SK-N-SH (cell line): ENCODE measurements at regions not wholly inside any gene's neighbourhood (a gene's known extent, or its start where the extent isn't known, plus 50 kb on each side); places are given as distances from the start of the nearest gene placed in this dataset.

Experiments used
- CTCF ChIA-PET: fragments of 300-600, 350-600 bp; formaldehyde crosslinking; extraction: SDS; loops from one replicate; lab custom pipeline; 2021; lab: Yijun Ruan, JAX
- POLR2A ChIA-PET: fragments of 350-600 bp; sonication (Branson Sonifier 250); formaldehyde crosslinking; extraction: SDS; loops from one replicate; lab custom pipeline; 2020; ENCODE audit warnings: antibody characterized with exemption, inconsistent platforms; lab: Yijun Ruan, JAX
- DNase-seq: peaks from one replicate; pipeline ENCODE4 v3.0.0; 2012
- H2AFZ ChIP-seq: fragments of 200-600 bp; sonication (generic); 2 replicates; pipeline ENCODE4 v1.8.1; 2016; ENCODE audit warnings: antibody characterized with exemption, mild to moderate bottlenecking, low read depth
- H3F3A ChIP-seq: fragments of 200-600 bp; sonication (generic); replicated peaks from 2 replicates; pipeline ENCODE3; 2016; ENCODE audit warnings: antibody characterized with exemption, mild to moderate bottlenecking; ENCODE audit not compliant: insufficient read depth
- H3K27ac ChIP-seq, 2 experiments: fragments of 200-500 bp in 1 of 2; fragments of 200-600 bp in 1 of 2; sonication (Bioruptor generic) in 1 of 2; sonication (generic), shearing (Covaris generic) in 1 of 2; 2 replicates each; pipeline versions ENCODE4 v1.5.1 to v1.6.1; 2014 to 2016; ENCODE audit warnings: low read depth in 2 of 2, inconsistent platforms in 1 of 2, low read length in 1 of 2, mild to moderate bottlenecking in 1 of 2, mixed read lengths in 1 of 2
- H3K27me3 ChIP-seq: fragments of 200-600 bp; sonication (generic), shearing (Covaris generic); 2 replicates; pipeline ENCODE4 v1.6.1; 2016; ENCODE audit warnings: mixed run types; ENCODE audit not compliant: insufficient read depth
- H3K36me3 ChIP-seq, 2 experiments: fragments of 200-500 bp in 1 of 2; fragments of 200-600 bp in 1 of 2; sonication (Bioruptor generic) in 1 of 2; sonication (generic) in 1 of 2; replicated peaks in 1 of 2; 2 replicates each; pipeline versions ENCODE3 to v1.5.1; 2014 to 2016; ENCODE audit warnings: low read length in 1 of 2, mild to moderate bottlenecking in 1 of 2; ENCODE audit not compliant: insufficient read depth in 2 of 2, control insufficient read depth in 1 of 2
- H3K4me1 ChIP-seq, 2 experiments: fragments of 200-500 bp in 1 of 2; fragments of 200-600 bp in 1 of 2; sonication (Bioruptor generic) in 1 of 2; sonication (generic), shearing (Covaris generic) in 1 of 2; 2 replicates each; pipeline versions ENCODE4 v1.5.1 to v1.6.1; 2014 to 2016; ENCODE audit warnings: low read depth in 1 of 2, low read length in 1 of 2, mixed run types in 1 of 2; ENCODE audit not compliant: insufficient read depth in 2 of 2, control insufficient read depth in 1 of 2
- H3K4me2 ChIP-seq: fragments of 200-600 bp; sonication (generic), shearing (Covaris generic); 2 replicates; pipeline ENCODE4 v1.6.1; 2017; ENCODE audit warnings: mixed run types
- H3K4me3 ChIP-seq, 2 experiments: fragments of 200-500 bp in 1 of 2; fragments of 200-600 bp in 1 of 2; sonication (Bioruptor generic) in 1 of 2; sonication (generic), shearing (Covaris generic) in 1 of 2; 2 replicates each; pipeline versions ENCODE4 v1.5.1 to v1.8.1; 2014 to 2016; ENCODE audit warnings: low read depth in 2 of 2, inconsistent platforms in 1 of 2, low read length in 1 of 2, mild to moderate bottlenecking in 1 of 2, mixed read lengths in 1 of 2, moderate library complexity in 1 of 2
- H3K79me2 ChIP-seq: fragments of 200-600 bp; sonication (generic); 2 replicates; pipeline ENCODE4 v1.8.1; 2017; ENCODE audit warnings: mild to moderate bottlenecking; ENCODE audit not compliant: insufficient read depth
- H3K9ac ChIP-seq: fragments of 200-600 bp; sonication (generic); 2 replicates; pipeline ENCODE4 v1.6.1; 2017; ENCODE audit warnings: mixed run types
- H3K9me2 ChIP-seq: fragments of 200-600 bp; sonication (generic); 2 replicates; pipeline ENCODE4 v1.6.1; 2017; ENCODE audit warnings: mixed run types
- H3K9me3 ChIP-seq: fragments of 200-600 bp; sonication (generic); 2 replicates; pipeline ENCODE4 v1.6.1; 2017; ENCODE audit warnings: mixed run types, mild to moderate bottlenecking, moderate library complexity
- H4K20me1 ChIP-seq: fragments of 200-600 bp; sonication (generic); 2 replicates; pipeline ENCODE4 v1.6.1; 2017; ENCODE audit warnings: mild to moderate bottlenecking, mixed run types; ENCODE audit not compliant: insufficient read depth
- ELF1 ChIP-seq: IDR thresholded peaks from 2 replicates; pipeline ENCODE4 v1.4.0; 2012
- EP300 ChIP-seq, 2 experiments: IDR thresholded peaks; 2 replicates each; pipeline versions ENCODE4 v1.4.0 to v1.6.1; 2012; ENCODE audit warnings: borderline replicate concordance in 1 of 2, low read depth in 1 of 2, low read length in 1 of 2
- FOSL2 ChIP-seq: IDR thresholded peaks from 2 replicates; pipeline ENCODE4 v1.4.0; 2012; ENCODE audit warnings: low read depth, mild to moderate bottlenecking, moderate library complexity, borderline replicate concordance
- FOXJ3 ChIP-seq: sonication (generic); formaldehyde crosslinking; IDR thresholded peaks from 2 replicates; pipeline ENCODE4 v1.5.1; 2020; ENCODE audit warnings: mild to moderate bottlenecking, missing genetic modification reagents
- FOXM1 ChIP-seq: IDR thresholded peaks from 2 replicates; pipeline ENCODE4 v1.4.0; 2012; ENCODE audit warnings: low read depth, mild to moderate bottlenecking
- JUND ChIP-seq: IDR thresholded peaks from 2 replicates; pipeline ENCODE4 v1.4.0; 2012
- MEF2A ChIP-seq: IDR thresholded peaks from 2 replicates; pipeline ENCODE4 v1.4.0; 2012; ENCODE audit warnings: low read depth, borderline replicate concordance
- NRF1 ChIP-seq: IDR thresholded peaks from 2 replicates; pipeline ENCODE4 v1.6.1; 2012; ENCODE audit warnings: low read depth, mild to moderate bottlenecking, low read length
- PBX3 ChIP-seq: IDR thresholded peaks from 2 replicates; pipeline ENCODE4; 2012
- RCOR1 ChIP-seq: fragments of 150-350 bp; IDR thresholded peaks from 2 replicates; pipeline ENCODE4 v1.6.1; 2017; ENCODE audit warnings: antibody characterized with exemption, low read length
- RFX5 ChIP-seq: IDR thresholded peaks from 2 replicates; pipeline ENCODE4 v1.6.1; 2012; ENCODE audit warnings: mild to moderate bottlenecking, improper control_type of control experiment, low read length
- RXRA ChIP-seq: IDR thresholded peaks from 2 replicates; pipeline ENCODE4 v1.4.0; 2012; ENCODE audit warnings: low read depth, mild to moderate bottlenecking, borderline replicate concordance
- SMC3 ChIP-seq: IDR thresholded peaks from 2 replicates; pipeline ENCODE4 v1.6.1; 2012; ENCODE audit warnings: low read depth, low read length, improper control_type of control experiment
- TCF12 ChIP-seq: IDR thresholded peaks from 2 replicates; pipeline ENCODE4 v1.4.0; 2012
- TEAD4 ChIP-seq: IDR thresholded peaks from 2 replicates; pipeline ENCODE4 v1.4.0; 2012; ENCODE audit warnings: mild to moderate bottlenecking, borderline replicate concordance; ENCODE audit not compliant: insufficient read depth
- USF2 ChIP-seq: fragments of 150-350 bp; IDR thresholded peaks from 2 replicates; pipeline ENCODE4 v1.6.1; 2017; ENCODE audit warnings: antibody characterized with exemption, low read length, low read depth, borderline replicate concordance
- YY1 ChIP-seq: IDR thresholded peaks from 2 replicates; pipeline ENCODE4 v1.4.0; 2012; ENCODE audit warnings: low read depth, mild to moderate bottlenecking
- ZBTB33 ChIP-seq: IDR thresholded peaks from 2 replicates; pipeline ENCODE4 v1.4.0; 2012; ENCODE audit warnings: low read depth, borderline replicate concordance
- WGBS: methylation state at CpG from one replicate; pipeline ENCODE4 v1.1.6; 2017; ENCODE audit warnings: low lambda C conversion rate; 5-methylcytosine and 5-hydroxymethylcytosine counted together
- TF ChIP-seq, protein P1 (sequence below): IDR thresholded peaks from 2 replicates; pipeline ENCODE4 v1.4.0; 2012; ENCODE audit warnings: low read depth, borderline replicate concordance
- TF ChIP-seq, protein P2 (sequence below): fragments of 200-600 bp; sonication (generic); IDR thresholded peaks from 2 replicates; pipeline ENCODE4 v1.6.1; 2017; ENCODE audit warnings: antibody characterized with exemption, mild to moderate bottlenecking, moderate library complexity

GRCh38 chr16:72596373-72596772, 424.4 kb upstream of the PMFBP1 start:
- ChIA-PET POLR2A (no interaction called here), CTCF (no interaction called here)
- H3K79me2 ChIP-seq = no peaks in the 10 kb centered on the region
- H4K20me1 ChIP-seq = no peaks in the 10 kb centered on the region
- H3F3A ChIP-seq = peaks cover 3% of the 10 kb centered on the region
- no peaks in the 10 kb centered on the region for H3K36me3 ChIP-seq
- TF ChIP-seq MEF2A = no peak
- H3K9me3 ChIP-seq = no peaks in the 10 kb centered on the region
- H2AFZ ChIP-seq = no peak overlapping the region
- no peak overlapping the region for H3K9ac ChIP-seq
- H3K4me1 ChIP-seq = no peaks in the 10 kb centered on the region
- H3K9me2 ChIP-seq = no peaks in the 10 kb centered on the region
- no peak for DNase-seq
- 97% methylated on average over 3 of the region's 3 CpGs for WGBS
- H3K27ac ChIP-seq = no peak overlapping the region
- no peaks in the 10 kb centered on the region for H3K27me3 ChIP-seq
- H3K4me3 ChIP-seq = no peak overlapping the region
- H3K4me2 ChIP-seq = no peak overlapping the region

DNA sequence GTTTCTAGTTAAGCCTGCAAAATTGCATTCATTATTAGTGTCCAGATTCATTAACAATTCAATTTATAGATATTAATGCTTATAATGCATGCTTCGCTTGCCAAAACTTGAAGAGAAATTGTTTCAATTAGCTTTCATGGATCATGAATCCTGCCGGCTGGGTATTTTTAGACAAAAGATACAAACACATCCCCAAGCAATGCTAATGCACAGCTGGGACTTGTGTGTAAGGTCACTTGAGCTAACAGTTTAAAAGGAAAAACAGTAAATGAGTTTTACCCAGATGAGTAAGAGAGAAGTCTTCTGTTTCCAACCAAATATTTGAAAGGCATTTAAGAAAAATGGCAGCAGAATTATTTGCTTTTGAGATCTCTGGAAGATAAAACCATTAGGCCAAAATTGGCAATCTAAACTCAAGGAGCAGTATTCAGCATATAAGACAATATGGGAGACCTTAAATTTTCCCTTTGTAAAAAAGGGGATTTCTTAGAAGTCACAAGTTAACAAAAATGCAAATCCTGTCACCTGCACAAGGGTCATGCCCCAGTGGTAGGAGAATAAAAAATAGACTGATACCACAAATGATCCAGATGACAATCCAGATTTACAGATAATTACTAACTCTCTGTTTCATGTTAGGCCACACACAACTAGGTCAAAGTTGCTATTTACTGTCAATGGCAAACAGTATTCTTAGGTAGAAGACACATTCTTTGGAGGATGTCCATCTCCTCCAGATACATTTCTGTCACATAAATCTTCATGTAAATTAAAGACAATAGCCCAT, 418.4 kb upstream of the PMFBP1 start:
- no peaks in the 10 kb centered on the region for H3K36me3 ChIP-seq
- no peaks in the 10 kb centered on the region for H3K9me2 ChIP-seq
- peaks cover 11 to 16% of the 10 kb centered on the region in 2 experiments; a peak in 2 of 4 replicates for H3K4me1 ChIP-seq
- WGBS = 29% methylated on average over 2 of the region's 2 CpGs
- H3K4me2 ChIP-seq = no peak overlapping the region; the same call in 1 of the 2 replicates
- H3K4me3 ChIP-seq = no peak overlapping the region
- H3K79me2 ChIP-seq = no peaks in the 10 kb centered on the region
- CTCF ChIA-PET = interaction anchor here (0.9 to 1.3 kb wide), 2 partner anchors 23 to 242 kb away, joined by 3 read pairs; no protein-coding TSS in a partner anchor
- H2AFZ ChIP-seq = no peak overlapping the region; the same call in 1 of the 2 replicates
- H3K27ac ChIP-seq = peak overlapping the region; percentile 19 to 72
- POLR2A ChIA-PET = no interaction called here
- TF ChIP-seq YY1 (no peak; the same call in 1 of the 2 replicates), SMC3 (no peak), RXRA (no peak), TCF12 (peak; percentile 28; the same call in 1 of the 2 replicates), TEAD4 (no peak; the same call in 1 of the 2 replicates), EP300 (IDR thresholded peaks at IDR 0.05; ENCODE audit: borderline replicate concordance in 1 of 2, low read depth in 1 of 2, low read length in 1 of 2) (peak in 1 of 2 experiments; percentile 51; a peak in 2 of 4 replicates), FOXJ3 (CRISPR knock-in tag) (no peak), RCOR1 (no peak; the same call in 1 of the 2 replicates), ZBTB33 (no peak), MEF2A (0 out of 2 replicates have a peak, but pooled peaks have one; percentile 31), USF2 (no peak), PBX3 (peak; percentile 25; the same call in 1 of the 2 replicates), JUND (peak; percentile 43; the same call in 1 of the 2 replicates), FOSL2 (no peak), FOXM1 (no peak), ELF1 (no peak), RFX5 (no peak), NRF1 (no peak)
- TF ChIP-seq, protein P1, sequence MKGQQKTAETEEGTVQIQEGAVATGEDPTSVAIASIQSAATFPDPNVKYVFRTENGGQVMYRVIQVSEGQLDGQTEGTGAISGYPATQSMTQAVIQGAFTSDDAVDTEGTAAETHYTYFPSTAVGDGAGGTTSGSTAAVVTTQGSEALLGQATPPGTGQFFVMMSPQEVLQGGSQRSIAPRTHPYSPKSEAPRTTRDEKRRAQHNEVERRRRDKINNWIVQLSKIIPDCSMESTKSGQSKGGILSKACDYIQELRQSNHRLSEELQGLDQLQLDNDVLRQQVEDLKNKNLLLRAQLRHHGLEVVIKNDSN = no peak
- TF ChIP-seq, protein P2, sequence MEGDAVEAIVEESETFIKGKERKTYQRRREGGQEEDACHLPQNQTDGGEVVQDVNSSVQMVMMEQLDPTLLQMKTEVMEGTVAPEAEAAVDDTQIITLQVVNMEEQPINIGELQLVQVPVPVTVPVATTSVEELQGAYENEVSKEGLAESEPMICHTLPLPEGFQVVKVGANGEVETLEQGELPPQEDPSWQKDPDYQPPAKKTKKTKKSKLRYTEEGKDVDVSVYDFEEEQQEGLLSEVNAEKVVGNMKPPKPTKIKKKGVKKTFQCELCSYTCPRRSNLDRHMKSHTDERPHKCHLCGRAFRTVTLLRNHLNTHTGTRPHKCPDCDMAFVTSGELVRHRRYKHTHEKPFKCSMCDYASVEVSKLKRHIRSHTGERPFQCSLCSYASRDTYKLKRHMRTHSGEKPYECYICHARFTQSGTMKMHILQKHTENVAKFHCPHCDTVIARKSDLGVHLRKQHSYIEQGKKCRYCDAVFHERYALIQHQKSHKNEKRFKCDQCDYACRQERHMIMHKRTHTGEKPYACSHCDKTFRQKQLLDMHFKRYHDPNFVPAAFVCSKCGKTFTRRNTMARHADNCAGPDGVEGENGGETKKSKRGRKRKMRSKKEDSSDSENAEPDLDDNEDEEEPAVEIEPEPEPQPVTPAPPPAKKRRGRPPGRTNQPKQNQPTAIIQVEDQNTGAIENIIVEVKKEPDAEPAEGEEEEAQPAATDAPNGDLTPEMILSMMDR = no peak
- H3F3A ChIP-seq = peaks cover 13% of the 10 kb centered on the region
- no peak for DNase-seq
- no peak overlapping the region for H3K9ac ChIP-seq
- H3K9me3 ChIP-seq = no peaks in the 10 kb centered on the region
- no peaks in the 10 kb centered on the region for H3K27me3 ChIP-seq
- H4K20me1 ChIP-seq = no peaks in the 10 kb centered on the region
